ENCODE measurements at regions not wholly inside any gene's neighbourhood (a gene's known extent, or its start where the extent isn't known, plus 50 kb on each side); places are given as distances from the start of the nearest gene placed in this dataset.

DNA sequence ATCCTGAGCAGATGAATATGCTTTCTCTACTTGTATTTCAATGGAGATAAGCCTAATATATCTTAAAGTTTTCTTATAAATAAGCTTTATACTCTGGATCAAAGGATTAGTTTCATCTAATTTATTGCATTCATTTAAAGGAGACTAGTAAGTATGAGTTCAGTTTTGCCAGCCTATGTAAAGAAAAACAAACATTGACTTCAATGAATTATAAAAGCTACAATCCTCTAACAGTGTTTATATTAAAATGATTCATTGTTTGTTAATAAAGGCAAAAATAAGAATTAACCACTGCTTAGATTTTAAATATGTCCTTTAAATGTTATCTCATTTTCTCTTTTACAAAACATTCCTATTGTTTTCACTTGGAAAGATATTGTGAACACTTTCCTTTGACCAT, 566.0 kb downstream of the EPHA4 start:
- Histone ChIP-seq H3K9me3 (no peaks in the 10 kb centered on the region), H3K36me3 (no peaks in the 10 kb centered on the region), H3K4me1 (no peaks in the 10 kb centered on the region), H3K4me3 (no peak overlapping the region), H3K27me3 (no peaks in the 10 kb centered on the region), H3K27ac (no peak overlapping the region)
- TF ChIP-seq POLR2A (IDR thresholded peaks at IDR 0.05) (no peak), POLR2AphosphoS5 (IDR thresholded peaks at IDR 0.05) (no peak), EP300 (IDR thresholded peaks at IDR 0.05) (no peak)
- TF ChIP-seq, protein P1, sequence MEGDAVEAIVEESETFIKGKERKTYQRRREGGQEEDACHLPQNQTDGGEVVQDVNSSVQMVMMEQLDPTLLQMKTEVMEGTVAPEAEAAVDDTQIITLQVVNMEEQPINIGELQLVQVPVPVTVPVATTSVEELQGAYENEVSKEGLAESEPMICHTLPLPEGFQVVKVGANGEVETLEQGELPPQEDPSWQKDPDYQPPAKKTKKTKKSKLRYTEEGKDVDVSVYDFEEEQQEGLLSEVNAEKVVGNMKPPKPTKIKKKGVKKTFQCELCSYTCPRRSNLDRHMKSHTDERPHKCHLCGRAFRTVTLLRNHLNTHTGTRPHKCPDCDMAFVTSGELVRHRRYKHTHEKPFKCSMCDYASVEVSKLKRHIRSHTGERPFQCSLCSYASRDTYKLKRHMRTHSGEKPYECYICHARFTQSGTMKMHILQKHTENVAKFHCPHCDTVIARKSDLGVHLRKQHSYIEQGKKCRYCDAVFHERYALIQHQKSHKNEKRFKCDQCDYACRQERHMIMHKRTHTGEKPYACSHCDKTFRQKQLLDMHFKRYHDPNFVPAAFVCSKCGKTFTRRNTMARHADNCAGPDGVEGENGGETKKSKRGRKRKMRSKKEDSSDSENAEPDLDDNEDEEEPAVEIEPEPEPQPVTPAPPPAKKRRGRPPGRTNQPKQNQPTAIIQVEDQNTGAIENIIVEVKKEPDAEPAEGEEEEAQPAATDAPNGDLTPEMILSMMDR (IDR thresholded peaks at IDR 0.05), result no peak
- intact Hi-C loops (cut with DNase I; ENCODE audit: low total_unique reads), result no loop called here
- DNase-seq, result no peak

DNA sequence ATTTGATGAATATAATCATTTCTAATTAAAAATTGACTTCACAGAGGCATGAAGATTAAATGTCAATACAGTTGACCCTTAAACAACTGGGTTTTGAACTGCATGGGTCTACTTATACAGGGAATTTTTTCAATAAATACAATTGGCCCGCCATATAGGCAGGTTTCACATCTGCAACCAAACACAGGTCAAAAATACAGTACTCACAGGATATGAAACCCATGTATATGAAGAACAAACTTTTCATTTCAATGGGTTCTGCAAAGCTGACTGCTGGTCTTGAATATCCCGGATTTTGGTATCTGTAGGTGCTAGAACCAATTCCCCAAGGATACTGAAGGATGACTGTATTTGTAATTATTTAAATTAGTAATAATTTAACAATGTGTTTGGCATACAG, 555.6 kb downstream of the EPHA4 start:
- no peak for TF ChIP-seq POLR2A (IDR thresholded peaks at IDR 0.05)
- TF ChIP-seq, protein P1 (IDR thresholded peaks at IDR 0.05), result no peak
- no peak for TF ChIP-seq EP300 (IDR thresholded peaks at IDR 0.05)
- TF ChIP-seq POLR2AphosphoS5 (IDR thresholded peaks at IDR 0.05), result no peak

DNA sequence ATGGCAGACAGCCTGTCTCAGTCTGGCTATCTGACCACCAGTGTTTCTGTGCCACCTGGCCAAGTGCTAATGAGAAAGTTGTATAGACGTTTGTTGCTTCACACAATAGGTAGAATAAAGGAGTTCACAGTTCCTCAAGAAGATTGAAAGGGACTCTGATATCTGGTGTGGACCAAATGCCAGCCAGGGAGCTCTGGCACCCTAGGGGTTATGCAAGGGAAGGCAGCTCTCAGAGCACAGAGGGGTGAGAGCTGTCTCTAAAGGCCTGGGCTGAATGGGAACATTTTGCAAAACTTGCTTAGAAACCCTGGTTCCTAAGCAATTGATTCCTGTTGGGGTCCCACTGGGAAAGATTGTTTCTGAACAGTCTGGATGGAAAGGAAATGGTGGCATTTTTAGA, 553.8 kb downstream of the EPHA4 start:
- 52 to 63% (median 57%) methylated on average over 1 of the region's 1 CpG; no CpG with 5 or more reads in 1 of the 5 donors for WGBS, 5 donors

More for the DNA sequence above, 555.6 kb downstream of the EPHA4 start:
- H3K27ac ChIP-seq, result no peak overlapping the region
- H3K4me1 ChIP-seq, result no peaks in the 10 kb centered on the region
- WGBS, 5 donors, result 65 to 93% (median 88%) methylated on average over 2 of the region's 2 CpGs
- no peaks in the 10 kb centered on the region for H3K27me3 ChIP-seq
- no peak overlapping the region for H3K4me3 ChIP-seq
- H3K36me3 ChIP-seq, result no peaks in the 10 kb centered on the region
- intact Hi-C loops (cut with DNase I; ENCODE audit: low total_unique reads), result no loop called here
- H3K9me3 ChIP-seq, result no peaks in the 10 kb centered on the region
- DNase-seq, result no peak

DNA sequence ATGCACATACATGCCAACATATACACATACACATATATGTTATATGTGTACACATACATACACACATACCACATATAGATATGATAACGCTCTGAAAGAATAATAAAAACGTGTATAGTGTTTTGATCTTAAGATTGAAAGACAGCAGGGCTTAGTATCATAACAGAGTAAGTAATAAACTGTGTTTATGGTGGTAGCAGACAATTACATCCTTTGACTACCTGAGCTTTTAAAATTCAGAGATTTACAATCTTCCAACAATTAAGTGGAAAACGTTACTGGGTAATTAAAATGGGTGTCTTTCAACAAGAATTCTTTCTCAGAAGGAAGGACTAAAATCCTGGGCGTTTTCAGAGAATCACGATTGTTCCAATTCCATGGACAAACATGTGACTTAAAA, 552.4 kb downstream of the EPHA4 start:
- Histone ChIP-seq H3K4me1 (no peaks in the 10 kb centered on the region), H3K4me3 (no peak overlapping the region), H3K9me3 (no peaks in the 10 kb centered on the region), H3K36me3 (no peaks in the 10 kb centered on the region), H3K27ac (no peak overlapping the region), H3K27me3 (no peaks in the 10 kb centered on the region)
- no peak for TF ChIP-seq EP300 (IDR thresholded peaks at IDR 0.05)
- TF ChIP-seq, protein P1 (IDR thresholded peaks at IDR 0.05), result no peak
- TF ChIP-seq POLR2A (IDR thresholded peaks at IDR 0.05), result no peak
- no peak for TF ChIP-seq POLR2AphosphoS5 (IDR thresholded peaks at IDR 0.05)
- DNase-seq, result no peak
- intact Hi-C loops (cut with DNase I; ENCODE audit: low total_unique reads), result no loop called here
- WGBS, 5 donors, result 56 to 72% (median 67%) methylated on average over 5 of the region's 5 CpGs

More for the DNA sequence above, 553.8 kb downstream of the EPHA4 start:
- intact Hi-C loops (cut with DNase I; ENCODE audit: low total_unique reads), result no loop called here
- DNase-seq, result no peak
- TF ChIP-seq EP300 (IDR thresholded peaks at IDR 0.05) (no peak), POLR2A (IDR thresholded peaks at IDR 0.05) (no peak), POLR2AphosphoS5 (IDR thresholded peaks at IDR 0.05) (no peak)
- TF ChIP-seq, protein P1 (IDR thresholded peaks at IDR 0.05), result no peak
- Histone ChIP-seq H3K4me3 (no peak overlapping the region), H3K27ac (no peak overlapping the region), H3K4me1 (no peaks in the 10 kb centered on the region), H3K27me3 (no peaks in the 10 kb centered on the region), H3K36me3 (no peaks in the 10 kb centered on the region), H3K9me3 (no peaks in the 10 kb centered on the region)
